H1 (cell line): ENCODE measurements at regions not wholly inside any gene's neighbourhood (a gene's known extent, or its start where the extent isn't known, plus 50 kb on each side); places are given as distances from the start of the nearest gene placed in this dataset.

Source experiments
- CTCF ChIA-PET: fragments of 300-600 bp; sonication (Branson Sonifier 250); formaldehyde crosslinking; loops from one replicate; lab custom pipeline; 2021; ENCODE audit not compliant: partially characterized antibody; lab: Charles Lee
- POLR2A ChIA-PET: fragments of 300-600 bp; sonication (Branson Sonifier 250); formaldehyde crosslinking; loops from one replicate; lab custom pipeline; 2021; ENCODE audit warnings: inconsistent platforms; ENCODE audit not compliant: partially characterized antibody; lab: Charles Lee
- DNase-seq, 2 experiments: peaks; one replicate each; pipeline versions ENCODE4 v3.0.0 to v3.0.0-alpha.2; 2010 to 2022; ENCODE audit warnings: low spot score in 2 of 2, low read depth in 1 of 2, mixed read lengths in 1 of 2
- FAIRE-seq: peaks from 2 replicates; lab custom pipeline; 2011; peaks lifted over from hg19 to GRCh38; lab: Jason Lieb, UNC
- H2AFZ ChIP-seq: 2 replicates; pipeline ENCODE4 v1.8.1; 2012; ENCODE audit warnings: low read length, inconsistent platforms
- H2AK5ac ChIP-seq: 2 replicates; pipeline ENCODE4 v1.6.1; 2013; ENCODE audit warnings: low read depth, low read length
- H2BK120ac ChIP-seq: replicated peaks from 2 replicates; pipeline ENCODE3; 2013; ENCODE audit warnings: low read depth, low read length, inconsistent platforms
- H2BK12ac ChIP-seq: 2 replicates; pipeline ENCODE4 v1.6.1; 2013; ENCODE audit warnings: low read depth, low read length
- H2BK15ac ChIP-seq: 2 replicates; pipeline ENCODE4 v1.6.1; 2013; ENCODE audit warnings: low read length
- H2BK20ac ChIP-seq: 2 replicates; pipeline ENCODE4 v1.6.1; 2013; ENCODE audit warnings: low read length
- H2BK5ac ChIP-seq: 2 replicates; pipeline ENCODE4 v1.6.1; 2013; ENCODE audit warnings: low read depth, low read length
- H3K14ac ChIP-seq: 2 replicates; pipeline ENCODE4 v1.6.1; 2013; ENCODE audit warnings: inconsistent platforms; ENCODE audit not compliant: insufficient read length
- H3K18ac ChIP-seq: 2 replicates; pipeline ENCODE4 v1.6.1; 2013; ENCODE audit warnings: low read length; ENCODE audit errors: extremely low read depth
- H3K23ac ChIP-seq: 2 replicates; pipeline ENCODE4 v1.6.1; 2013; ENCODE audit warnings: inconsistent platforms; ENCODE audit not compliant: insufficient read length
- H3K23me2 ChIP-seq: 2 replicates; pipeline ENCODE4 v1.6.1; 2013; ENCODE audit warnings: low read depth, low read length
- H3K27ac ChIP-seq: 2 replicates; pipeline ENCODE4 v1.6.1; 2011; ENCODE audit warnings: low read depth, low read length, inconsistent platforms
- H3K27me3 ChIP-seq, 4 experiments: replicated peaks in 1 of 4; 1 replicate in 1 of 4; 2 replicates in 3 of 4; pipeline versions ENCODE4 v1.6.1 to v1.8.1; 2011 to 2013; ENCODE audit warnings: low read length in 3 of 4, mild to moderate bottlenecking in 3 of 4, inconsistent platforms in 2 of 4, mixed read lengths in 2 of 4, moderate library complexity in 1 of 4; ENCODE audit not compliant: control insufficient read depth in 3 of 4, insufficient read depth in 3 of 4; ENCODE audit errors: extremely low read depth in 1 of 4
- H3K36me3 ChIP-seq, 4 experiments: 2 replicates each; pipeline versions ENCODE4 v1.6.1 to v1.8.1; 2011 to 2013; ENCODE audit warnings: mild to moderate bottlenecking in 4 of 4, low read length in 3 of 4, moderate library complexity in 2 of 4, control low read depth in 1 of 4, inconsistent platforms in 1 of 4; ENCODE audit not compliant: insufficient read depth in 4 of 4, control insufficient read depth in 2 of 4
- H3K4ac ChIP-seq: replicated peaks from 2 replicates; pipeline ENCODE3; 2013; ENCODE audit warnings: low read length, low read depth, mixed read lengths, inconsistent platforms; ENCODE audit not compliant: insufficient read length
- H3K4me1 ChIP-seq, 4 experiments: replicated peaks in 1 of 4; 1 replicate in 1 of 4; 2 replicates in 3 of 4; pipeline versions ENCODE4 v1.6.1 to v1.8.1; 2011 to 2013; ENCODE audit warnings: low read length in 3 of 4, inconsistent platforms in 2 of 4, mixed read lengths in 1 of 4; ENCODE audit not compliant: insufficient read depth in 4 of 4, control insufficient read depth in 3 of 4
- H3K4me2 ChIP-seq, 2 experiments: 2 replicates each; pipeline versions ENCODE4 v1.6.1 to v1.8.1; 2011 to 2013; ENCODE audit warnings: low read depth in 2 of 2, low read length in 2 of 2, control low read depth in 1 of 2, inconsistent platforms in 1 of 2, mild to moderate bottlenecking in 1 of 2; ENCODE audit not compliant: insufficient read depth in 1 of 2
- H3K4me3 ChIP-seq, 4 experiments: fragments of 200-600, 300-600 bp in 1 of 4; sonication (generic), shearing (Covaris generic), sonication (Bioruptor Twin) in 1 of 4; 2 replicates each; pipeline versions ENCODE4 v1.5.1 to v1.8.1; 2011 to 2016; ENCODE audit warnings: low read length in 4 of 4, low read depth in 3 of 4, control low read depth in 2 of 4, inconsistent platforms in 2 of 4, mild to moderate bottlenecking in 2 of 4, mixed read lengths in 1 of 4, moderate library complexity in 1 of 4; ENCODE audit not compliant: insufficient read depth in 2 of 4; ENCODE audit errors: extremely low read depth in 1 of 4
- H3K56ac ChIP-seq: replicated peaks from 2 replicates; pipeline ENCODE3; 2013; ENCODE audit warnings: low read depth, mild to moderate bottlenecking, mixed read lengths, low read length, inconsistent platforms; ENCODE audit not compliant: insufficient read length
- H3K79me1 ChIP-seq: 2 replicates; pipeline ENCODE4 v1.6.1; 2013; ENCODE audit warnings: low read depth, low read length, control low read depth
- H3K79me2 ChIP-seq, 2 experiments: 2 replicates each; pipeline versions ENCODE4 v1.6.1 to v1.8.1; 2012 to 2013; ENCODE audit warnings: low read length in 2 of 2, mild to moderate bottlenecking in 2 of 2, inconsistent platforms in 1 of 2; ENCODE audit not compliant: insufficient read depth in 2 of 2, control insufficient read depth in 1 of 2
- H3K9ac ChIP-seq, 4 experiments: replicated peaks in 1 of 4; 1 replicate in 1 of 4; 2 replicates in 3 of 4; pipeline versions ENCODE4 v1.6.1 to v1.8.1; 2011 to 2013; ENCODE audit warnings: low read depth in 3 of 4, low read length in 3 of 4, control low read depth in 2 of 4, mild to moderate bottlenecking in 2 of 4, moderate library complexity in 2 of 4, inconsistent platforms in 1 of 4; ENCODE audit errors: extremely low read depth in 1 of 4
- H3K9me3 ChIP-seq, 2 experiments: 2 replicates each; pipeline versions ENCODE4 v1.6.1 to v1.8.1; 2012 to 2013; ENCODE audit warnings: mild to moderate bottlenecking in 2 of 2, moderate library complexity in 2 of 2, control low read depth in 1 of 2, inconsistent platforms in 1 of 2, low read depth in 1 of 2, low read length in 1 of 2, mixed read lengths in 1 of 2; ENCODE audit not compliant: insufficient read depth in 2 of 2
- H4K20me1 ChIP-seq, 2 experiments: replicated peaks in 1 of 2; 2 replicates each; pipeline versions ENCODE3 to v1.8.1; 2011 to 2013; ENCODE audit warnings: inconsistent platforms in 2 of 2, low read length in 2 of 2, mild to moderate bottlenecking in 1 of 2; ENCODE audit not compliant: insufficient read depth in 2 of 2, control insufficient read depth in 1 of 2
- H4K5ac ChIP-seq: 2 replicates; pipeline ENCODE4 v1.6.1; 2013; ENCODE audit warnings: low read length, low read depth, mixed read lengths, inconsistent platforms; ENCODE audit not compliant: insufficient read length
- H4K8ac ChIP-seq: 2 replicates; pipeline ENCODE4 v1.8.0; 2013; ENCODE audit warnings: mild to moderate bottlenecking, moderate library complexity, low read length, inconsistent platforms; ENCODE audit not compliant: insufficient read depth; ENCODE audit errors: extremely low read depth
- H4K91ac ChIP-seq: replicated peaks from 2 replicates; pipeline ENCODE3; 2013; ENCODE audit warnings: low read length, mixed read lengths, inconsistent platforms; ENCODE audit not compliant: insufficient read length
- KDM1A ChIP-seq: fragments of 200-600, 300-600 bp; sonication (generic); IDR thresholded peaks from 2 replicates; pipeline ENCODE4 v1.7.1; 2016; ENCODE audit warnings: mild to moderate bottlenecking, low read length, borderline replicate concordance
- WGBS, 2 experiments: shearing (Covaris generic) in 1 of 2; methylation state at CpG; one replicate each; pipeline versions ENCODE4 v1.1.6 to v1.1.7; 2013 to 2015; ENCODE audit warnings: low lambda C conversion rate in 2 of 2, mixed read lengths in 2 of 2, inconsistent platforms in 1 of 2, low coverage in 1 of 2, missing lambda C conversion rate in 1 of 2; ENCODE audit not compliant: insufficient replicate concordance in 2 of 2, insufficient coverage in 1 of 2, insufficient read length in 1 of 2; ENCODE audit errors: extremely low coverage in 1 of 2, missing lambda C conversion rate in 1 of 2; 5-methylcytosine and 5-hydroxymethylcytosine counted together

- no peak overlapping the region for H3K56ac ChIP-seq
- ChIA-PET CTCF (interaction anchor here (1.2 to 1.3 kb wide), 3 partner anchors 73 to 490 kb away, joined by 3 read pairs; no protein-coding TSS in a partner anchor), POLR2A (no interaction called here)
- peak overlapping the region; percentile 9; the same call in 1 of the 2 replicates for H2AK5ac ChIP-seq
- H3K4me2 ChIP-seq: no peak overlapping the region
- H3K27me3 ChIP-seq: no peaks in the 10 kb centered on the region; a peak in 1 of 7 replicates
- no peaks in the 10 kb centered on the region for H3K36me3 ChIP-seq
- WGBS, 2 experiments: 93% methylated on average over 2 of the region's 2 CpGs; no CpG with 5 or more reads in 1 of the 2 experiments
- H4K8ac ChIP-seq: no peak overlapping the region
- H2BK15ac ChIP-seq: no peak overlapping the region
- H2BK120ac ChIP-seq: no peak overlapping the region
- no peak overlapping the region for H2BK12ac ChIP-seq
- H2AFZ ChIP-seq: no peak overlapping the region
- H3K4me1 ChIP-seq: peaks cover 0 to 6% (median 5%) of the 10 kb centered on the region in 4 experiments; a peak in 5 of 7 replicates
- no peak overlapping the region for H2BK20ac ChIP-seq
- no peaks in the 10 kb centered on the region for H3K79me1 ChIP-seq
- no peak overlapping the region for H3K14ac ChIP-seq
- no peak overlapping the region for H4K91ac ChIP-seq
- no peak overlapping the region for H3K9ac ChIP-seq
- H3K18ac ChIP-seq: no peak overlapping the region
- no peak overlapping the region for H3K23ac ChIP-seq
- no peaks in the 10 kb centered on the region for H3K23me2 ChIP-seq
- FAIRE-seq (no peak), DNase-seq (no peak)
- TF ChIP-seq KDM1A: no peak
- no peak overlapping the region for H3K4ac ChIP-seq
- H3K27ac ChIP-seq: no peak overlapping the region
- H4K5ac ChIP-seq: no peak overlapping the region
- no peaks in the 10 kb centered on the region for H4K20me1 ChIP-seq
- H2BK5ac ChIP-seq: no peak overlapping the region
- no peak overlapping the region for H3K4me3 ChIP-seq
- H3K9me3 ChIP-seq: no peaks in the 10 kb centered on the region
- H3K79me2 ChIP-seq: no peaks in the 10 kb centered on the region
Measured at GRCh38 chr1:229153955-229154548, 116.9 kb upstream of the RAB4A start.
